GM13976 (cell line): ENCODE measurements at regions not wholly inside any gene's neighbourhood (a gene's known extent, or its start where the extent isn't known, plus 50 kb on each side); places are given as distances from the start of the nearest gene placed in this dataset.

Source experiments
- DNase-seq: peaks from one replicate; pipeline ENCODE4 v3.0.0; 2012; ENCODE audit warnings: low spot score
- CTCF ChIP-seq: IDR thresholded peaks from 2 replicates; pipeline ENCODE4 v1.5.1; 2012; ENCODE audit warnings: borderline replicate concordance, mild to moderate bottlenecking; ENCODE audit not compliant: insufficient read depth; ENCODE audit errors: extremely low read depth, missing control alignments, control extremely low read depth
- in situ Hi-C: fragments of 300-500 bp; cut with MboI; formaldehyde crosslinking; loops from one replicate; pipeline ENCODE4 v1.12.0; 2022; ENCODE audit warnings: low sequenced_read_pairs, mixed read lengths, inconsistent platforms; ENCODE audit not compliant: unreplicated experiment

- TF ChIP-seq CTCF = no peak
- in situ Hi-C loops = no loop called here
- DNase-seq = no peak
Measured at GRCh38 chr4:18935659-18936345, 914.2 kb upstream of the LCORL start.

- DNase-seq = no peak
- in situ Hi-C loops = no loop called here
- TF ChIP-seq CTCF = no peak
Measured at GRCh38 chr4:18934197-18934596, 912.6 kb upstream of the LCORL start.

- in situ Hi-C loops = no loop called here
- no peak for TF ChIP-seq CTCF
- DNase-seq = no peak
Measured at GRCh38 chr4:18932730-18933339, 911.3 kb upstream of the LCORL start.

GRCh38 chr4:18931643-18932377 is 910.3 kb upstream of the LCORL start:
- DNase-seq = no peak
- in situ Hi-C loops = no loop called here
- no peak for TF ChIP-seq CTCF

- DNase-seq = no peak
- in situ Hi-C loops = no loop called here
Measured at GRCh38 chr4:18930487-18930886, 908.9 kb upstream of the LCORL start.

More at GRCh38 chr4:18930487-18930886, 908.9 kb upstream of the LCORL start:
- no peak for TF ChIP-seq CTCF
